Neural cell (in vitro differentiated cells): ENCODE measurements at regions not wholly inside any gene's neighbourhood (a gene's known extent, or its start where the extent isn't known, plus 50 kb on each side); places are given as distances from the start of the nearest gene placed in this dataset.

Experiments used
- H2AFZ ChIP-seq: fragments of 200-600, 300-800 bp; sonication (generic), shearing (Covaris generic); 2 replicates; pipeline ENCODE4 v1.6.0; 2014; ENCODE audit warnings: low read depth, mild to moderate bottlenecking, antibody characterized with exemption, low read length, moderate library complexity
- H3F3A ChIP-seq: fragments of 200-600 bp; shearing (Covaris generic); 2 replicates; pipeline ENCODE4 v1.6.1; 2016; ENCODE audit warnings: mild to moderate bottlenecking, moderate library complexity, mixed read lengths, antibody characterized with exemption, low read length; ENCODE audit not compliant: insufficient read depth, poor library complexity, severe bottlenecking
- H3K27ac ChIP-seq: fragments of 200-600, 300-800 bp; sonication (generic), shearing (Covaris generic); 2 replicates; pipeline ENCODE4 v1.5.1; 2014; ENCODE audit warnings: mild to moderate bottlenecking, low read length, moderate library complexity
- H3K27me3 ChIP-seq: fragments of 300-800, 200-600 bp; sonication (generic), shearing (Covaris generic); 2 replicates; pipeline ENCODE4 v1.6.0; 2014; ENCODE audit warnings: mild to moderate bottlenecking, low read depth, low read length, moderate library complexity; ENCODE audit not compliant: insufficient read depth
- H3K36me3 ChIP-seq: fragments of 300-800, 200-600 bp; sonication (generic), shearing (Covaris generic); 2 replicates; pipeline ENCODE4 v1.5.1; 2014; ENCODE audit warnings: mild to moderate bottlenecking, antibody characterized with exemption, low read length, moderate library complexity; ENCODE audit not compliant: insufficient read depth
- H3K4me2 ChIP-seq: fragments of 300-800, 200-600 bp; sonication (generic), shearing (Covaris generic); 2 replicates; pipeline ENCODE4 v1.6.0; 2014; ENCODE audit warnings: mild to moderate bottlenecking, low read length
- H3K4me3 ChIP-seq: fragments of 300-800, 200-600 bp; sonication (generic), shearing (Covaris generic); 2 replicates; pipeline ENCODE4 v1.5.1; 2014; ENCODE audit warnings: mild to moderate bottlenecking, low read length, moderate library complexity
- H3K79me2 ChIP-seq: fragments of 200-600 bp; shearing (Covaris generic); replicated peaks from 2 replicates; pipeline ENCODE4 v1.6.0; 2014; ENCODE audit warnings: mild to moderate bottlenecking, low read length, moderate library complexity; ENCODE audit not compliant: insufficient read depth
- H3K9ac ChIP-seq: fragments of 300-800, 200-600 bp; sonication (generic), shearing (Covaris generic); 2 replicates; pipeline ENCODE4 v1.6.1; 2016; ENCODE audit warnings: mild to moderate bottlenecking, low read length, mixed read lengths
- H3K9me2 ChIP-seq: fragments of 200-600 bp; shearing (Covaris generic); 2 replicates; pipeline ENCODE4 v1.6.1; 2016; ENCODE audit warnings: mild to moderate bottlenecking, low read length, mixed read lengths; ENCODE audit not compliant: insufficient read depth
- H3K9me3 ChIP-seq: fragments of 200-600, 300-800 bp; sonication (generic), shearing (Covaris generic); 2 replicates; pipeline ENCODE4 v1.6.1; 2016; ENCODE audit warnings: mild to moderate bottlenecking, mixed run types, low read length, moderate library complexity, mixed read lengths
- H4K20me1 ChIP-seq: fragments of 200-600 bp; shearing (Covaris generic); 2 replicates; pipeline ENCODE4 v1.6.1; 2016; ENCODE audit warnings: mild to moderate bottlenecking, mixed run types; ENCODE audit not compliant: insufficient read depth
- CTCF ChIP-seq: fragments of 450-650 bp; IDR thresholded peaks from 2 replicates; pipeline ENCODE4 v1.5.1; 2014; ENCODE audit warnings: antibody characterized with exemption, mild to moderate bottlenecking, moderate library complexity; ENCODE audit not compliant: poor library complexity, severe bottlenecking
- EP300 ChIP-seq: fragments of 450-650 bp; conservative IDR thresholded peaks from 2 replicates; pipeline ENCODE4 v1.6.1; 2014; ENCODE audit warnings: antibody characterized with exemption, mild to moderate bottlenecking, moderate library complexity; ENCODE audit not compliant: poor library complexity, severe bottlenecking
- EZH2 ChIP-seq: fragments of 200-600, 300-800 bp; shearing (Covaris generic), sonication (generic); IDR thresholded peaks from 2 replicates; pipeline ENCODE4 v1.6.1; 2014; ENCODE audit warnings: antibody characterized with exemption, low read length, borderline replicate concordance, mild to moderate bottlenecking; ENCODE audit not compliant: insufficient read depth, poor library complexity, severe bottlenecking
- MXI1 ChIP-seq: fragments of 450-650 bp; conservative IDR thresholded peaks from 2 replicates; pipeline ENCODE4 v1.6.1; 2014; ENCODE audit warnings: antibody characterized with exemption, mild to moderate bottlenecking; ENCODE audit not compliant: poor library complexity, severe bottlenecking
- POLR2AphosphoS5 ChIP-seq: IDR thresholded peaks from 2 replicates; pipeline ENCODE4 v1.6.1; 2012
- RAD21 ChIP-seq: fragments of 450-650 bp; conservative IDR thresholded peaks from 2 replicates; pipeline ENCODE4 v1.6.1; 2014; ENCODE audit warnings: antibody characterized with exemption, mild to moderate bottlenecking, moderate library complexity
- REST ChIP-seq: IDR thresholded peaks from 2 replicates; pipeline ENCODE4 v1.6.1; 2012; ENCODE audit warnings: borderline replicate concordance
- SMC3 ChIP-seq: fragments of 450-650 bp; conservative IDR thresholded peaks from 2 replicates; pipeline ENCODE4 v1.6.1; 2014; ENCODE audit warnings: antibody characterized with exemption, mild to moderate bottlenecking, moderate library complexity; ENCODE audit not compliant: poor library complexity
- TAF1 ChIP-seq: IDR thresholded peaks from 2 replicates; pipeline ENCODE4 v1.6.1; 2012; ENCODE audit warnings: low read depth

GRCh38 chr13:66207610-66208009, 1022.5 kb downstream of the PCDH9 start:
- no peaks in the 10 kb centered on the region for H3K9me3 ChIP-seq
- TF ChIP-seq MXI1 (no peak), EZH2 (no peak), EP300 (no peak), CTCF (no peak)
- no peak overlapping the region for H2AFZ ChIP-seq
- H3K9ac ChIP-seq = no peak overlapping the region
- H3K27me3 ChIP-seq = no peaks in the 10 kb centered on the region
- no peak overlapping the region for H3K4me2 ChIP-seq
- no peaks in the 10 kb centered on the region for H3F3A ChIP-seq
- H3K9me2 ChIP-seq = no peaks in the 10 kb centered on the region
- H3K79me2 ChIP-seq = no peaks in the 10 kb centered on the region
- H3K27ac ChIP-seq = no peak overlapping the region
- H4K20me1 ChIP-seq = no peaks in the 10 kb centered on the region
- H3K4me3 ChIP-seq = no peak overlapping the region
- H3K36me3 ChIP-seq = no peaks in the 10 kb centered on the region

GRCh38 chr13:66205807-66206206, 1024.3 kb downstream of the PCDH9 start:
- Histone ChIP-seq H3K27ac (no peak overlapping the region), H3F3A (no peaks in the 10 kb centered on the region), H3K36me3 (no peaks in the 10 kb centered on the region), H3K9me3 (no peaks in the 10 kb centered on the region), H2AFZ (no peak overlapping the region), H3K27me3 (no peaks in the 10 kb centered on the region), H3K4me3 (no peak overlapping the region), H4K20me1 (no peaks in the 10 kb centered on the region), H3K9me2 (no peaks in the 10 kb centered on the region), H3K9ac (no peak overlapping the region), H3K79me2 (no peaks in the 10 kb centered on the region), H3K4me2 (no peak overlapping the region)
- no peak for TF ChIP-seq TAF1
- no peak for TF ChIP-seq EZH2
- no peak for TF ChIP-seq CTCF
- no peak for TF ChIP-seq POLR2AphosphoS5
- TF ChIP-seq SMC3 = no peak
- TF ChIP-seq REST = no peak
- TF ChIP-seq MXI1 = no peak
- TF ChIP-seq RAD21 = no peak
- TF ChIP-seq EP300 = no peak
